SJSA1 (cell line): ENCODE measurements at regions not wholly inside any gene's neighbourhood (a gene's known extent, or its start where the extent isn't known, plus 50 kb on each side); places are given as distances from the start of the nearest gene placed in this dataset.
"Not testable (repeated sequence)": the region's sequence is repeated elsewhere in the genome, so short reads cannot be mapped to it uniquely, and the experiment has no call there.

Source experiments
- DNase-seq, 2 experiments: peaks; one replicate each; pipeline ENCODE4 v3.0.0-alpha.2; 2015 to 2020; ENCODE audit warnings: low spot score in 2 of 2, low read depth in 1 of 2
- H3K27ac ChIP-seq: fragments of 250-450 bp; sonication (Bioruptor Pico); 2 replicates; pipeline ENCODE4 v1.5.1; 2020; ENCODE audit warnings: mild to moderate bottlenecking, moderate library complexity
- H3K27me3 ChIP-seq: fragments of 250-450 bp; sonication (Bioruptor Pico); replicated peaks from 2 replicates; pipeline ENCODE4 v1.5.1; 2020; ENCODE audit warnings: mild to moderate bottlenecking, moderate library complexity
- H3K36me3 ChIP-seq: fragments of 250-450 bp; sonication (Bioruptor Pico); 2 replicates; pipeline ENCODE4 v1.5.1; 2020; ENCODE audit warnings: mild to moderate bottlenecking
- H3K4me1 ChIP-seq: fragments of 250-450 bp; sonication (Bioruptor Pico); replicated peaks from 2 replicates; pipeline ENCODE4 v1.6.1; 2021; ENCODE audit warnings: mild to moderate bottlenecking
- H3K4me3 ChIP-seq: fragments of 250-450 bp; sonication (Bioruptor Pico); 2 replicates; pipeline ENCODE4 v1.5.1; 2020; ENCODE audit warnings: mild to moderate bottlenecking
- H3K9me3 ChIP-seq: fragments of 250-450 bp; sonication (Bioruptor Pico); replicated peaks from 2 replicates; pipeline ENCODE4 v1.5.1; 2020; ENCODE audit warnings: mild to moderate bottlenecking

DNA sequence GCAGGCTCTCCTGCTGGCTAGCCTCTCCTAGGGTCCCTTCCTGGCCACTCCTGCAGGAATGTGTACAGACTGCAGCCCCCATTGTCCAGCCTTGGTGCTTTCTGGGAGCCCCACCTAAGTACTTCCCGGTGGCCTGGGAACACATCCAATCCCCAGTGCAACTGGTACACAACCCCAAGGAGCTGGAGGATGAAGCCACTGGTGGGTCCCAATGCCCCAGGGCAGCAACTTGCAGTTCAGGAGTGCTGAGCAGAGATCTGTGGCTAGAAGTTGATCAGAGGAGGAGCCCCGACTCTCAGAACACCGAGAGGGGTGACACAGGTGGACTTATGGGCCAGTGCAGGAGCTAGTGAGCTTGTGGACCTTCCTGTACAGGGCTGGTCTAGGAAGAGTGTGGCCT lies 1093.7 kb upstream of the ACO1 start:
- no peaks in the 10 kb centered on the region for H3K9me3 ChIP-seq
- no peaks in the 10 kb centered on the region for H3K4me1 ChIP-seq
- no peak for DNase-seq
- no peak overlapping the region for H3K4me3 ChIP-seq
- no peaks in the 10 kb centered on the region for H3K36me3 ChIP-seq
- no peaks in the 10 kb centered on the region for H3K27me3 ChIP-seq
- H3K27ac ChIP-seq = no peak overlapping the region

DNA sequence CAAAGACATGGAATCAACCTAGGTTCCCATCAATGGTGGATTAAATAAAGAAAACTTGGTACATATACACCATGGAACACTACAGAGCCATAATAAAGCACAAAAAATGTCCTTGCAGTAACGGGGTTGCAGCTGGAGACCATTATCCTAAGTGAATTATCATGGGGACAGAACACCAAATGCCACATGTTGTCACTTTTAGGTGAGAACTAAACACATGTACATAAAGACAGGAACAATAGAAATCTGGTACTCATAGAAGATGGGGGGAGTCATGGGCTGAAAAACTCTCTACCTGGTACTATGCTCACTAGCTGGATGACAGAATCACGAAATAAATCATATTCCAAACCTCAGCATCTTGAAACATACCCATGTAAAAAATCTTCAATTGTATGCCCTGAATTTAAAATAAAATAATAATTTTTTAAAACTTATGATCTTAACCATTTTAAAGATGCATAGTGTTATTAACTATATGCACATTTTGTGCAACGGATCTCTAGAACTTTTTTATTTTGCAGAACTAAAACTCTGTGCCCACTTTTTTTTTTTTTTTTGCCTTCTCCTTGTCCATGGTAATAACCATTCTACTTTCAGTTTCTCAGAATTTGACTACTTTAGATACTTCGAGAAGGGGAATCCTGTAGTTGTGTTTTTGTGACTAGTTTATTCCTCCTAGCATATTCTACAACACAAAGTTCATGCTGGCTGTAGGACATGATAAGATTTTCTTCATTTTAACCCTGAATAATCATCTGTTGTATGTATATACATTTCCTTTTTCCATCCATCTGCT lies 1081.6 kb upstream of the ACO1 start:
- H3K27me3 ChIP-seq = no peaks in the 10 kb centered on the region
- H3K4me1 ChIP-seq = no peaks in the 10 kb centered on the region
- no peak for DNase-seq
- H3K27ac ChIP-seq = no peak overlapping the region
- no peaks in the 10 kb centered on the region for H3K36me3 ChIP-seq
- no peak overlapping the region for H3K4me3 ChIP-seq
- H3K9me3 ChIP-seq = no peaks in the 10 kb centered on the region

DNA sequence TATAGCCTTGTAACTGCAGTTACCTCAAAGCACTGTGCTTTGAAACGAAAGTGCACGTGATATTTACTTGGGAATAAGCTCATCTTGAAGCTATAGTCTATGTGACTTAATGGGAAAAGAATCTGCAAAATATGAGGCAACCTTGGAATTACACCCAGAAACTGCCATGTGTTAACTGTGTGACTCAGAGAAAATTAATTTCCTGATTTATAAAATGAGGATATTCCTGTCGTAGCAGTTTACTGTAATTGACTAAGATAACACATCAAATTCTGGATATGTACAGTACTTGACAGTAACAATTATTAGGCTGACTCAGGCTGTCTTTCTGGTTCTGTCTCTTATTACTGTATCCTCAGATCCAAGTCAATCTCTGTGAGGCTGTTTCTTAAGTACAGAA lies 1079.9 kb upstream of the ACO1 start:
- H3K4me3 ChIP-seq = no peak overlapping the region

DNA sequence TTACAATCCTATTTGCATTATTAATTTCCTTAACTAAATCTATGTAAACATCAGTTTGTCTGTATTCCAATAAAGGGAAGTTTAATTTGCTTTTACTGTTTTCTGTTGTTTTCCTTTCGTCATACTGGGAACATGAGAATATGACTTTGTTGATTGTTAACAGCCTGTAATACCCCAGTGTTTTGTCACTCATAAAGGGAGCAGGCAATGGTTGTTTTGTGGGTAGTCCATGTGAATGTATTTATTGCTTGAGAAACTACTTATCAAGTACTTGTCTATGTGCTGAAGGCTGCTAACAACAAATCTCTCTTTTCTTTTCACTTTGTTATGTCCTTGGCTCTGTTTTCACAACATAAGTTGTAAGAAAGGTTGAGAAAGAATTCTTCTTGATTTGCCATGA lies 1070.2 kb upstream of the ACO1 start:
- H3K9me3 ChIP-seq = no peaks in the 10 kb centered on the region
- DNase-seq = no peak
- H3K27me3 ChIP-seq = no peaks in the 10 kb centered on the region
- no peaks in the 10 kb centered on the region for H3K4me1 ChIP-seq
- no peaks in the 10 kb centered on the region for H3K36me3 ChIP-seq
- no peak overlapping the region for H3K4me3 ChIP-seq
- H3K27ac ChIP-seq = no peak overlapping the region

More for the DNA sequence above, 1079.9 kb upstream of the ACO1 start:
- Histone ChIP-seq H3K27me3 (no peaks in the 10 kb centered on the region), H3K9me3 (no peaks in the 10 kb centered on the region), H3K4me1 (no peaks in the 10 kb centered on the region), H3K36me3 (no peaks in the 10 kb centered on the region), H3K27ac (no peak overlapping the region)
- no peak for DNase-seq

DNA sequence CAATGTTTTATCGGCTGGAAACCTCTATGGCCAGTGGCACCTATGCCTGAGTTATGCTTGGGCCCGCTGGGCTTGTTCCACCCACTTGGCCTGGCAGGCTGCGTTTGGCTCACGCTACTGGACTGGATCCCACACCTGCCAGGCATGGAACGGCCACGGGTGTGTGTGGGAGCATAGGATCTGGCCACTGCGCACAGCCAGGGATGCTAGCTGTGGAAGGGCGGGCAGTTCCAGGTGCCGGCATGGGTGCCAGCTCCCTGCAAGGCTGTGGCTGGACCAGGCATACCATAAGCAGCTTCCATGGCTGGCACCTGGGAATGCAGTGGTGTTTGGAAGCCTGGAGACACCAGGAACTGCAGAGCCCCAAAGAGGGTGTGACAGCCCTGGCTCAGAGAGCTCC lies 1063.9 kb upstream of the ACO1 start:
- H3K27me3 ChIP-seq = no peaks in the 10 kb centered on the region
- DNase-seq = no peak
- H3K4me1 ChIP-seq = no peaks in the 10 kb centered on the region
- no peaks in the 10 kb centered on the region for H3K36me3 ChIP-seq
- H3K9me3 ChIP-seq = no peaks in the 10 kb centered on the region
- no peak overlapping the region for H3K4me3 ChIP-seq
- no peak overlapping the region for H3K27ac ChIP-seq

DNA sequence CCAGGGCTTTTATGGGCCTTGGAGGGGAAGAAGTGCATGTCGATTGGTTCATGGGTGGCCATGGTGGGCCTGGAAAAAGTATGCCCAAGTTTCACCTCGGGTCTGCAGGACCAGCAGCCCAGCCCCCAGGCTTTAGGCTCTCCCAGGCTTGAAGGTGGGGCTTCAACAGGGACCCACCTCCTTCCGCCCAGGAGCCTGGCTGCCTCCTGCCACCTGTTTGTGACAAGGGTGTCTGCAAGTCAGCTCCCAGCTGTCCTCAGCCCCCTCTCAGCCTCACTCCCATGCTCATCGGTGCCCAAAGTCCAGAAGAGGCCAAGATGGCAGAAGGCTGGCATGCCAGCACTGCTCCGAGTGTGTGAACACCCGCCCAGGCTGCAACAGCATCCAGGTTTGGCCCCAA lies 1063.2 kb upstream of the ACO1 start:
- no peaks in the 10 kb centered on the region for H3K9me3 ChIP-seq
- no peak overlapping the region for H3K4me3 ChIP-seq
- no peaks in the 10 kb centered on the region for H3K4me1 ChIP-seq
- H3K36me3 ChIP-seq = no peaks in the 10 kb centered on the region
- H3K27ac ChIP-seq = no peak overlapping the region
- no peaks in the 10 kb centered on the region for H3K27me3 ChIP-seq
- DNase-seq = no peak

GRCh38 chr9:31321686-31322085 lies 1062.8 kb upstream of the ACO1 start:
- Histone ChIP-seq H3K36me3 (no peaks in the 10 kb centered on the region), H3K27me3 (no peaks in the 10 kb centered on the region), H3K27ac (no peak overlapping the region), H3K9me3 (no peaks in the 10 kb centered on the region), H3K4me3 (no peak overlapping the region), H3K4me1 (no peaks in the 10 kb centered on the region)
- DNase-seq = no peak

DNA sequence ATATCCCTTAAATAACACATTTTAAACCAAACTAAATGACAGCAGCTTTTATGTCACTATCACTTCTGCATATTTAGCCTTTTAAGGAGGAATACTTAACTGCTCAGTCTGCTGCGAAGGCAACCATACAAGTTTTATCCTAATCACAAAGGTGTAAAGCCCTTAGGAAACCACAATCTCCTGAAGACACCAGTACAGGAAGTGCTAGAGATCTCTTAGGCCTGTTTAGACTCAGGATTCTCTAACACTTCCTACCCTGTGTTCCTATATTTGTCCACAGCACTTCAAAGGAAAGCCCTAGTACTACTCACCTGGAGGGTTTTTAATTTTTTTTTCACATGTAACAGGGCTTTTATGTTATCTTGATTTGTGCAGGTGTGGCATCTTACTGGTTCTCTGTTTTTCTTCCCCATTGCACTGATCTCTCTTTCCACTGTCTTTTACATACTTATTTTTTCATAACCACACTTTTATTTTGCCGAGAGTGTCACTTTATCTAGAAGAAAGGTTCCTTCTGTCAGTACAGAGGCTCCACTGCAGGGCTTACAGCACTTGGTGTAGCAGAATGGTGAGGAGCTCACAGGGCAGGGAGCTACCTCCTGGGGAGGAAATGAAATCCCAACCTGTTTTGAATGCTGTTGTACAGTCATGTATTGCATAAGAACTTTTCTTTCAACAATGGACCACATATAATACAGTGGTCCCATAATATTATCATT lies 1060.6 kb upstream of the ACO1 start:
- Histone ChIP-seq H3K27me3 (no peaks in the 10 kb centered on the region), H3K36me3 (no peaks in the 10 kb centered on the region), H3K27ac (no peak overlapping the region), H3K4me3 (no peak overlapping the region), H3K4me1 (no peaks in the 10 kb centered on the region), H3K9me3 (no peaks in the 10 kb centered on the region)
- DNase-seq = no peak

GRCh38 chr9:31325778-31326177 lies 1058.7 kb upstream of the ACO1 start:
- DNase-seq = no peak

GRCh38 chr9:31326883-31327282 lies 1057.6 kb upstream of the ACO1 start:
- not testable (repeated sequence) for H3K4me1 ChIP-seq, H3K27ac ChIP-seq, H3K9me3 ChIP-seq, H3K27me3 ChIP-seq, H3K4me3 ChIP-seq, H3K36me3 ChIP-seq, DNase-seq

More at GRCh38 chr9:31325778-31326177, 1058.7 kb upstream of the ACO1 start:
- Histone ChIP-seq H3K27ac (no peak overlapping the region), H3K4me3 (no peak overlapping the region), H3K36me3 (no peaks in the 10 kb centered on the region), H3K27me3 (no peaks in the 10 kb centered on the region), H3K4me1 (no peaks in the 10 kb centered on the region), H3K9me3 (no peaks in the 10 kb centered on the region)

DNA sequence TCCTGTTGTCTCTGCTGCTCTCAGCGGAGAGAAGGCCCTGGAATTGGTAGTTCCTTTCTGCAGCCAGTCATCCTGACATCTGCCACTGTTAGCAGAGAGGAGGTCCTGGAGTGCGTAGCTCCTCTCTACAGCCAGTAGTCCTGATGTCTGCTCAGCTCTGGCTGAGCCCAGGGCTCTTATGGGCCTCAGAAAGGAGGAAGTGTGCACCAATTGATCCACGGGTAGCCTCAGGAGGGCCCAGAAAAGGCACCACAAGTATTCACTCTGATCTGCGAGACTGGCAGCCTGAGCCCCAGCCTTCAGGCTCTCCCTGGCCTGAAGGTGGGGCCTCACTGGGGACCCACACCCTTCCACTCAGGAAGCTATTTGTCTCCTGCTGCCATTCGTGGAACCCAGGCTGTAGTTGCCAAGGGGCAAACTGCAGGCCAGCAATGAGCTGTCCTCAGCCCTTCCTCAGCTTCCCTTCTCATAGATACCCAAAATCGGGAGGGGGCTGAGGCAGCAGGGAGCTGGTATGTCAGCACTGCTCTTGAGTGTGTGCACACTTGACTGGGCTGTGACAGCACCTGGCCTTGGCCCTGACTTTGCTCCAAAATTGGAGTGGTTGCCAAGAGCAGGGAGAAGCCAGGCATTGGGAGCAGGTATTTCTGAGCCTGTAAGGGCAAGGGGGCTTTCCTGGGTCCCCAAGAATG lies 1049.5 kb upstream of the ACO1 start:
- Histone ChIP-seq H3K4me1 (no peaks in the 10 kb centered on the region), H3K36me3 (no peaks in the 10 kb centered on the region), H3K4me3 (no peak overlapping the region), H3K9me3 (no peaks in the 10 kb centered on the region), H3K27ac (no peak overlapping the region), H3K27me3 (no peaks in the 10 kb centered on the region)
- DNase-seq = no peak

DNA sequence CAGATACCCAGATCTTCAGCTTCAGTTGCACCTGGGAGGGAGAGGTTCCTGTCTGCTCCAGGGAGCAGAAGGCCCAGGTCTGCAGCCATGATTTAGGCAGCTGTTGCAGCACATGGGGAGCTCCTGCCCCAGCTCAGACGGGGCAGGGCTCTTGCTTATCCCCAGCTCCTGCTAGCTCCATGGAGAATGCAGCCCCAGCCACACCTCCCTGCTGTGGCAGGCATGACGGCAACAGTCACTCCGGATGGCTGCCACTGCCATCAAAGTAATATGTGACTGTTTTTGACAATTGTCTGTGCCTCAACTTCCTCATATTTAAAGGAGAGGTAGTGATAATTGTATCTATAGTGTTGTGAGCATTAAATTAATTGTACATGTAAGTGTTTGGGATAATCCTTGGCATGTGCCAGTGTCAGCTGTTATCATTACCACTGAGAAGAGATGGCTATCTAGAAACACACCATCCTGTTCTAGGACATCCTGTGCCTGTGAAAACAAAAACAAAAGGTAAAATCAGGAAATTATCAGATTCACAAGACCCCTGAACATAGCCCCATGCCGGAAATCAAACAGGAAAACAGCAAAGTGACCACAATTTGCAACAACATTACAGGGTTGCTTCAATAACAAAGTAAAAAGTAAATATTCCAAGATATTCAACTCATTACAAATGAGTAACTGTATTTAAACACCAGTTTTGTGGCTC lies 1048.8 kb upstream of the ACO1 start:
- no peak for DNase-seq
- Histone ChIP-seq H3K4me1 (no peaks in the 10 kb centered on the region), H3K27me3 (no peaks in the 10 kb centered on the region), H3K4me3 (no peak overlapping the region), H3K9me3 (no peaks in the 10 kb centered on the region), H3K36me3 (no peaks in the 10 kb centered on the region), H3K27ac (no peak overlapping the region)

DNA sequence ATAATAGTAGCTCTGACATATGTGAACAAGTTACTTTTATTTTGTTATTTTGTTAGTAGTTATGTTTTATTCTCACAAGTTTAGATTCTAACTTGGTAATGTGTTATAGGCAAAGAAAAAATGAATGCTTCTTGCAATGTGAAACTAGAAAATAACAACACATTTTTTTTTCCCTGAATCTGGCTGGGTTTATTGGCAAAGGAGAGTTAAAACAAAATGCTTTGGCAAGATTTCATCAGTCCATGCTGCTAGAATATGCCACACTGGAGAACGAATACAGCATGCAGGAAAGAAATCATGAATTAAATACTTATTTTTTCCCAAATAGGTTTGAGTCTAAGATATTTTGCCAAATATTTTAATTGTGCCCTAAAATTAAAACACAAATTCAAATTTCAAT lies 1048.1 kb upstream of the ACO1 start:
- Histone ChIP-seq H3K27me3 (no peaks in the 10 kb centered on the region), H3K36me3 (no peaks in the 10 kb centered on the region), H3K9me3 (no peaks in the 10 kb centered on the region), H3K27ac (no peak overlapping the region), H3K4me1 (no peaks in the 10 kb centered on the region), H3K4me3 (no peak overlapping the region)
- no peak for DNase-seq

DNA sequence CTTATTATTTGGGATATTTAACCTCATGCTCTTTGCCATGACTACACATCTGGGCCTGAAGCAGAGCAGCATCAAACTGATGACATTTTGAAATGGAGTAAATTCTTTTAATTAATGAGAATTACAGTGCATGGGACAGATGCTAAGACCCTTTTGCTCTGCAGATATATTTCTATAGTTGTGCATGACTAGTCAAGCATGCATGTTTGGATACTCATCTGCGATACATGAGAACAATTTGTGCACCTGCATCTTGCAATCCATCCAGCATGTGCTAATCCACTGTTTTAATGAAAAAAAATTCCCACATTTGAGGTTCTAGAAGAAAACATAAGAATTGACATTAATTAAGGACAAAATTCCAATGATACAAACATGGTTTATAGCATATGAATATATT lies 1047.6 kb upstream of the ACO1 start:
- no peaks in the 10 kb centered on the region for H3K4me1 ChIP-seq
- no peaks in the 10 kb centered on the region for H3K9me3 ChIP-seq
- H3K27me3 ChIP-seq = no peaks in the 10 kb centered on the region
- no peak for DNase-seq
- no peak overlapping the region for H3K4me3 ChIP-seq
- no peak overlapping the region for H3K27ac ChIP-seq
- no peaks in the 10 kb centered on the region for H3K36me3 ChIP-seq
